Tibial artery (tissue), 4 donors: ENCODE measurements at regions not wholly inside any gene's neighbourhood (a gene's known extent, or its start where the extent isn't known, plus 50 kb on each side); places are given as distances from the start of the nearest gene placed in this dataset.
A peak's percentile ranks its signal among the peaks of the same experiment; 100 is the strongest.
"Not testable (repeated sequence)": the region's sequence is repeated elsewhere in the genome, so short reads cannot be mapped to it uniquely, and the experiment has no call there.

Source experiments
- DNase-seq, 2 donors: peaks; one replicate each; pipeline ENCODE4 v3.0.0-alpha.2; 2019
- H3K27ac ChIP-seq, 2 donors: fragments of 200-600 bp; sonication (generic) in 1 of 2; 1 replicate in 1 of 2; 2 replicates in 1 of 2; pipeline ENCODE4 v1.5.1; 2018 to 2019; ENCODE audit warnings: mild to moderate bottlenecking in 1 of 2
- H3K27me3 ChIP-seq, 2 donors: fragments of 200-600 bp; sonication (generic) in 1 of 2; one replicate each; pipeline versions ENCODE4 v1.5.1 to v1.6.0; 2016 to 2019
- H3K36me3 ChIP-seq, 3 donors: fragments of 200-600 bp; sonication (generic) in 2 of 3; one replicate each; pipeline ENCODE4 v1.5.1; 2016 to 2019; ENCODE audit warnings: mild to moderate bottlenecking in 2 of 3
- H3K4me1 ChIP-seq, 4 donors: fragments of 200-600 bp; sonication (generic) in 2 of 4; 1 replicate in 3 of 4; 2 replicates in 1 of 4; pipeline ENCODE4 v1.5.1; 2016 to 2019
- H3K4me3 ChIP-seq, 2 donors: fragments of 200-600 bp; sonication (generic) in 1 of 2; 1 replicate in 1 of 2; 2 replicates in 1 of 2; pipeline ENCODE4 v1.5.1; 2018 to 2019; ENCODE audit warnings: mild to moderate bottlenecking in 2 of 2
- H3K9me3 ChIP-seq, 3 donors: fragments of 200-600 bp; sonication (generic) in 1 of 3; one replicate each; pipeline ENCODE4 v1.5.1; 2016 to 2019
- CTCF ChIP-seq, 2 experiments: fragments of 200-600 bp in 1 of 2; fragments of 450-650 bp in 1 of 2; IDR thresholded peaks; one replicate each; pipeline ENCODE4 v1.5.1; 2017 to 2019; ENCODE audit warnings: antibody characterized with exemption in 2 of 2, mild to moderate bottlenecking in 1 of 2, moderate library complexity in 1 of 2
- intact Hi-C: fragments of 100-400 bp; cut with DNase I; formaldehyde crosslinking; loops from one replicate; pipeline ENCODE4 v1.15.0; 2023; ENCODE audit warnings: low total_unique reads

- Histone ChIP-seq H3K27me3 (no peaks in the 10 kb centered on the region), H3K27ac (no peak overlapping the region), H3K4me3 (no peak overlapping the region), H3K9me3 (no peaks in the 10 kb centered on the region), H3K36me3 (no peaks in the 10 kb centered on the region), H3K4me1 (peaks cover 0 to 6% (median 0%) of the 10 kb centered on the region in 4 donors)
- DNase-seq = no peak
- intact Hi-C loops = no loop called here
- no peak for TF ChIP-seq CTCF (IDR thresholded peaks at IDR 0.05)
Measured at GRCh38 chr6:86205980-86206379, 563.3 kb upstream of the SYNCRIP start.

GRCh38 chr6:86203044-86203443 is 560.4 kb upstream of the SYNCRIP start:
- intact Hi-C loops = no loop called here
- DNase-seq = no peak
- Histone ChIP-seq H3K36me3 (no peaks in the 10 kb centered on the region), H3K4me1 (peaks cover 0 to 6% (median 0%) of the 10 kb centered on the region in 4 donors), H3K4me3 (no peak overlapping the region), H3K27ac (no peak overlapping the region), H3K27me3 (no peaks in the 10 kb centered on the region), H3K9me3 (no peaks in the 10 kb centered on the region)
- TF ChIP-seq CTCF (IDR thresholded peaks at IDR 0.05) = no peak

DNA sequence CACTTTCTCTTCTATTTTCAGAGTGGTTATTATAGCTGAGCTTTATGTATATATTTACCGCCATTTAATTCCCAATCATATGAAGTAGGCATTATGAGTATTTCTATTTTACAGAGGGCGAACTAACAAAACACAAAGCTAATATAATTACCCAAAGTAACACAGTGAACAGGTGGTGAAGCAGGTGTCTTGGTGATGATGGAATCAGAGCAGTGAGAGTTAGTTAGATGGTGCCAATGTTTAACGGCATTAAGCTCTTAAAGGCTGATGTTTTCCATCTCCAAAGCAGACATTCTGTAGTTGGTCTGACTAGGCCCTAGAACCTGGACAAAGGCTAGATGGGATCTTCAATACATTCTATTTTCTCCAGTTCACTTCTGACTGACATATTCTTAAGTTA is 551.1 kb upstream of the SYNCRIP start:
- TF ChIP-seq CTCF (IDR thresholded peaks at IDR 0.05) = no peak
- no peak for DNase-seq
- intact Hi-C loops = no loop called here
- Histone ChIP-seq H3K27me3 (no peaks in the 10 kb centered on the region), H3K9me3 (no peaks in the 10 kb centered on the region), H3K4me3 (no peak overlapping the region), H3K27ac (no peak overlapping the region), H3K36me3 (no peaks in the 10 kb centered on the region), H3K4me1 (no peaks in the 10 kb centered on the region)

- no peak overlapping the region for H3K4me3 ChIP-seq
- intact Hi-C loops = no loop called here
- no peak overlapping the region for H3K27ac ChIP-seq
- no peak for DNase-seq
- no peaks in the 10 kb centered on the region for H3K36me3 ChIP-seq
- H3K4me1 ChIP-seq = no peaks in the 10 kb centered on the region
- TF ChIP-seq CTCF (IDR thresholded peaks at IDR 0.05) = peak in 1 of 2 experiments; percentile 13
- no peaks in the 10 kb centered on the region for H3K27me3 ChIP-seq
- no peaks in the 10 kb centered on the region for H3K9me3 ChIP-seq
Measured at GRCh38 chr6:86192123-86192522, 549.4 kb upstream of the SYNCRIP start.

- H3K27me3 ChIP-seq, H3K36me3 ChIP-seq, DNase-seq, H3K27ac ChIP-seq, H3K9me3 ChIP-seq, intact Hi-C loops, H3K4me3 ChIP-seq, H3K4me1 ChIP-seq: not testable (repeated sequence)
- TF ChIP-seq CTCF (IDR thresholded peaks at IDR 0.05) = peak in 1 of 2 experiments; percentile 16
Measured at GRCh38 chr6:86175149-86175548, 532.5 kb upstream of the SYNCRIP start.

GRCh38 chr6:86154852-86155251 is 512.2 kb upstream of the SYNCRIP start:
- Histone ChIP-seq H3K4me1 (peaks cover 0 to 6% (median 4%) of the 10 kb centered on the region in 4 donors), H3K27ac (no peak overlapping the region), H3K27me3 (no peaks in the 10 kb centered on the region), H3K9me3 (no peaks in the 10 kb centered on the region), H3K36me3 (no peaks in the 10 kb centered on the region), H3K4me3 (no peak overlapping the region)
- DNase-seq = no peak
- TF ChIP-seq CTCF (IDR thresholded peaks at IDR 0.05) = no peak
- intact Hi-C loops = no loop called here
